Natural killer cell (primary cell): ENCODE measurements at regions not wholly inside any gene's neighbourhood (a gene's known extent, or its start where the extent isn't known, plus 50 kb on each side); places are given as distances from the start of the nearest gene placed in this dataset.
A peak's percentile ranks its signal among the peaks of the same experiment; 100 is the strongest.

ENCODE experiments used
- ATAC-seq, 3 donors: fragments of 150-1000 bp in 2 of 3; fragments of 200-7000 bp in 1 of 3; cut with Tn5 transposase; 1 replicate in 1 of 3; 2 replicates in 2 of 3; pipeline ENCODE4 v1.10.0; 2021; ENCODE audit warnings: mild to moderate bottlenecking in 2 of 3, moderate library complexity in 2 of 3
- DNase-seq, 2 donors: peaks; one replicate each; pipeline versions ENCODE4 v3.0.0 to v3.0.0-alpha.2; 2013 to 2021; ENCODE audit warnings: mixed read lengths in 1 of 2
- H3K27ac ChIP-seq: one replicate; pipeline ENCODE4 v1.5.1; 2013; ENCODE audit warnings: mild to moderate bottlenecking, low read length
- H3K27me3 ChIP-seq: one replicate; pipeline ENCODE4 v1.6.1; 2013; ENCODE audit warnings: low read length; ENCODE audit not compliant: control insufficient read depth, insufficient read depth
- H3K36me3 ChIP-seq: one replicate; pipeline ENCODE4 v1.6.1; 2013; ENCODE audit warnings: low read length; ENCODE audit not compliant: control insufficient read depth, insufficient read depth
- H3K4me1 ChIP-seq: one replicate; pipeline ENCODE4 v1.6.1; 2013; ENCODE audit warnings: low read length; ENCODE audit not compliant: control insufficient read depth, insufficient read depth
- H3K4me3 ChIP-seq: one replicate; pipeline ENCODE4 v1.5.1; 2013; ENCODE audit warnings: low read length
- H3K9me3 ChIP-seq: one replicate; pipeline ENCODE4 v1.6.1; 2013; ENCODE audit warnings: low read length; ENCODE audit not compliant: control insufficient read depth, insufficient read depth
- H3K27ac Mint-ChIP-seq, 2 donors: one replicate each; pipeline ENCODE4 v1.8.0; 2022; ENCODE audit warnings: mild to moderate bottlenecking in 2 of 2, mixed read lengths in 2 of 2, moderate library complexity in 1 of 2
- H3K27me3 Mint-ChIP-seq, 2 donors: one replicate each; pipeline ENCODE4 v1.8.0; 2022; ENCODE audit warnings: low read depth in 2 of 2, mixed read lengths in 2 of 2
- H3K36me3 Mint-ChIP-seq: one replicate; pipeline ENCODE4 v1.8.0; 2022; ENCODE audit warnings: mixed read lengths
- H3K4me1 Mint-ChIP-seq, 2 donors: one replicate each; pipeline ENCODE4 v1.8.0; 2022; ENCODE audit warnings: mixed read lengths in 2 of 2
- H3K4me3 Mint-ChIP-seq: one replicate; pipeline ENCODE4 v1.8.0; 2022; ENCODE audit warnings: mild to moderate bottlenecking, moderate library complexity, mixed read lengths
- H3K9me3 Mint-ChIP-seq, 2 donors: one replicate each; pipeline ENCODE4 v1.8.0; 2022; ENCODE audit warnings: mixed read lengths in 2 of 2
- CTCF ChIP-seq: fragments of 200-600 bp; IDR thresholded peaks from one replicate; pipeline ENCODE4 v1.8.0; 2022; ENCODE audit warnings: antibody characterized with exemption
- WGBS: methylation state at CpG from one replicate; pipeline ENCODE4 v1.1.7; 2013; ENCODE audit warnings: missing lambda C conversion rate; ENCODE audit not compliant: insufficient coverage; 5-methylcytosine and 5-hydroxymethylcytosine counted together
- intact Hi-C: fragments of 100-400 bp; cut with micrococcal nuclease; formaldehyde crosslinking; loops from one replicate; pipeline ENCODE4 v1.14.2; 2022

GRCh38 chr18:77376043-77376732, 126.5 kb downstream of the GALR1 start:
- Mint-ChIP-seq H3K27me3 (peaks cover 10 to 23% of the 10 kb centered on the region in 2 donors), H3K36me3 (no peaks in the 10 kb centered on the region), H3K9me3 (no peaks in the 10 kb centered on the region), H3K4me1 (no peaks in the 10 kb centered on the region), H3K4me3 (no peak overlapping the region), H3K27ac (no peak overlapping the region)
- no peaks in the 10 kb centered on the region for H3K4me1 ChIP-seq
- ATAC-seq, result no peak
- WGBS, result 93% methylated on average over 27 of the region's 29 CpGs
- no peaks in the 10 kb centered on the region for H3K9me3 ChIP-seq
- no peak overlapping the region for H3K27ac ChIP-seq
- intact Hi-C loops, result no loop called here
- TF ChIP-seq CTCF, result no peak
- H3K36me3 ChIP-seq, result no peaks in the 10 kb centered on the region
- no peak overlapping the region for H3K4me3 ChIP-seq
- no peak for DNase-seq
- H3K27me3 ChIP-seq, result no peaks in the 10 kb centered on the region

- no peak for DNase-seq
- H3K27ac Mint-ChIP-seq, result no peak overlapping the region
- WGBS, result 86% methylated on average over 6 of the region's 8 CpGs
Measured at GRCh38 chr18:77376733-77377094, 127.1 kb downstream of the GALR1 start.

DNA sequence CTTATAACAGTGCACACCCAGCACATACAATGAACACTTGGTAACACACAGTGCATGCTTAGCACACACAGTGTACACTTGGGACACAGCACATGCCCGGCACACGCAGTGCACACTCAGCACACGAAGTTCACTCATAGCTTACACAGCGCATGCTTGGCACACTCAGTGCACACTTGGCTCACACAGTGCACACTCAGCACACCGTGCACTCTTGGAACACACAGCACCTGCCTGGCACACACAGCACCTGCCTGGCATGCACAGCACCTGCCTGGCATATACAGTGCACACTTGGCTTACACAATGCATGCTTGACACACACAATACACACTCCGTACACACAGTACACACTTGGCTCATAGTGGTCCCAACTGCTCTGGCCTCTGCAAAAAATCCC, 128.2 kb downstream of the GALR1 start:
- Mint-ChIP-seq H3K9me3 (no peaks in the 10 kb centered on the region), H3K27ac (no peak overlapping the region), H3K4me1 (no peaks in the 10 kb centered on the region), H3K27me3 (peaks cover 14 to 38% of the 10 kb centered on the region in 2 donors), H3K36me3 (no peaks in the 10 kb centered on the region), H3K4me3 (no peak overlapping the region)
- Histone ChIP-seq H3K27ac (no peak overlapping the region), H3K4me1 (no peaks in the 10 kb centered on the region), H3K9me3 (no peaks in the 10 kb centered on the region), H3K4me3 (no peak overlapping the region), H3K27me3 (peaks cover 2% of the 10 kb centered on the region), H3K36me3 (no peaks in the 10 kb centered on the region)
- 92% methylated on average over 6 of the region's 6 CpGs for WGBS
- ATAC-seq, result peak in 1 of 3 donors; percentile 31
- no peak for TF ChIP-seq CTCF
- intact Hi-C loops, result no loop called here
- DNase-seq, result no peak

More at GRCh38 chr18:77376733-77377094, 127.1 kb downstream of the GALR1 start:
- H3K36me3 Mint-ChIP-seq, result no peaks in the 10 kb centered on the region
- no peaks in the 10 kb centered on the region for H3K4me1 Mint-ChIP-seq
- H3K9me3 Mint-ChIP-seq, result no peaks in the 10 kb centered on the region
- H3K9me3 ChIP-seq, result no peaks in the 10 kb centered on the region
- no peak overlapping the region for H3K27ac ChIP-seq
- ATAC-seq, result no peak
- intact Hi-C loops, result no loop called here
- no peaks in the 10 kb centered on the region for H3K27me3 ChIP-seq
- no peak for TF ChIP-seq CTCF
- no peaks in the 10 kb centered on the region for H3K4me1 ChIP-seq
- no peaks in the 10 kb centered on the region for H3K36me3 ChIP-seq
- H3K4me3 Mint-ChIP-seq, result no peak overlapping the region
- peaks cover 10 to 28% of the 10 kb centered on the region in 2 donors for H3K27me3 Mint-ChIP-seq
- H3K4me3 ChIP-seq, result no peak overlapping the region

DNA sequence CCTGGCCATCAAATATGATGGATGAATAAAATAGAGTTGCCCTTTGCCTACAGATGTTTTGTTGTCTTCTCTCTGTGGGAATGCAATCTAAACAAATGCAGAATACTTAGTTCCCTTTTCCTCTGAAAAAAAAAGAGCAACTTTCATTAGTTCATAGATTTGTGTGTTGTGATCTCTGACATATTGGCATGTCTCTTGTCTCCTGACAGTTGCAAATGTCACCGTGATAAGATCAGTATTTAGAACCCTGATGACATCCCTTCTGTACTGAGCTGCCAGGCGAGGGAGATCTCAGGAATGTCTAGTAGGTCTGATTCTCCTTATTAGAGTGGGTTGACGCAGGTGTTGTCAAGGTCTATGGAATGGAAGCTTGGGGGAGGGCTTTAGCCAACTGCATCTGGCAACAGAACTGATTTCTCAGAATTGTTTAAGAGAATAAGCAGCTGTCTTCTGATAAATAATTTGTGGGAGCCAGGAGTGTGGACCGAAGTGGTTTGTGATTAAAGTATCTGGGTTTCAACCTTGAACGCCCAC, 130.4 kb downstream of the GALR1 start:
- no peak overlapping the region for H3K4me3 Mint-ChIP-seq
- Histone ChIP-seq H3K27ac (no peak overlapping the region), H3K27me3 (peaks cover 4% of the 10 kb centered on the region), H3K4me1 (no peaks in the 10 kb centered on the region), H3K36me3 (no peaks in the 10 kb centered on the region), H3K9me3 (no peaks in the 10 kb centered on the region), H3K4me3 (no peak overlapping the region)
- peaks cover 25 to 49% of the 10 kb centered on the region in 2 donors for H3K27me3 Mint-ChIP-seq
- WGBS, result 88% methylated on average over 5 of the region's 5 CpGs
- no peak for TF ChIP-seq CTCF
- H3K4me1 Mint-ChIP-seq, result no peaks in the 10 kb centered on the region
- ATAC-seq (no peak), DNase-seq (no peak)
- H3K36me3 Mint-ChIP-seq, result no peaks in the 10 kb centered on the region
- intact Hi-C loops, result no loop called here
- H3K27ac Mint-ChIP-seq, result no peak overlapping the region
- H3K9me3 Mint-ChIP-seq, result no peaks in the 10 kb centered on the region
